ENCODE measurements at regions not wholly inside any gene's neighbourhood (a gene's known extent, or its start where the extent isn't known, plus 50 kb on each side); places are given as distances from the start of the nearest gene placed in this dataset.
"Not testable (repeated sequence)": the region's sequence is repeated elsewhere in the genome, so short reads cannot be mapped to it uniquely, and the experiment has no call there.

- peak; percentile 74 for DNase-seq
These were observed 174.4 kb downstream of the TMEM121 start for GRCh38 chr14:105700622-105701288.

DNA sequence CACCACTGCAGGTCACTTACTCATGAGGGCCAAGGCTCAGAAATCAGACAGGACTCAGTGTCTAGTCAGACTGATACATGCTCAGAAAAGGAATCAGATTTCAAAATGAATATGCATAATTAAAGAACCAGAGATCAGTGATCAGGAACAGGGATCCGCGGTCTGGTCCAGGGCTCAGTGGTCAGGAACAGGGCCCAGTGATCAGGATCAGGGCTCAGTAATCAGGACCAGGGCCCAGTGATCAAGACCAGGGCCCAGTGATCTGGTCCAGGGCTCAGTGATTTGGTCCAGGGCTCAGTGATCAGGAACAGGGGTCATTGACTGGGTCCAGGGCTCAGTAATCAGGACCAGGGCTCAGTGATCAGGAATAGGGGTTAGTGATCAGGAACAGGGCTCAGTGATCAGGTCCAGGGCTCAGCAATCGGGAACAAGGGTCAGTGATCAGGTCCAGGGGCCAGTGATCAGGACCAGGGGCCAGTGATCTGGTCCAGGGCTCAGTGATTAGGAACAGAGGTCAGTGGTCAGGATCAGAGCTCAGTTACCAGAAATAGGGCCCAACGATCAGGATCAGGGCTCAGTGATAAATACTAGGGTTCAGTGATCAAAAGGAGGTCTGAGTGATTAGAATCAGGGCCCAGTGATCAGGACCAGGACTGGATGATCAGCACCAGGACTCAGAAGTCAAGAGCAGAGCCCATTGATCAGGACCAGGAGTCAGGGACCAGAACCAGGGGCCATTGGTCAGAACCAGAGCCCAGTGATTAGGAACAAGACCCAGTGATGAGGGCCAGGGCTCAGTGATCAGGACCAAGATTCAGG, 175.3 kb downstream of the TMEM121 start:
- no peak for DNase-seq

GRCh38 chr14:105702275-105702817, 176.0 kb downstream of the TMEM121 start:
- no peak for DNase-seq

DNA sequence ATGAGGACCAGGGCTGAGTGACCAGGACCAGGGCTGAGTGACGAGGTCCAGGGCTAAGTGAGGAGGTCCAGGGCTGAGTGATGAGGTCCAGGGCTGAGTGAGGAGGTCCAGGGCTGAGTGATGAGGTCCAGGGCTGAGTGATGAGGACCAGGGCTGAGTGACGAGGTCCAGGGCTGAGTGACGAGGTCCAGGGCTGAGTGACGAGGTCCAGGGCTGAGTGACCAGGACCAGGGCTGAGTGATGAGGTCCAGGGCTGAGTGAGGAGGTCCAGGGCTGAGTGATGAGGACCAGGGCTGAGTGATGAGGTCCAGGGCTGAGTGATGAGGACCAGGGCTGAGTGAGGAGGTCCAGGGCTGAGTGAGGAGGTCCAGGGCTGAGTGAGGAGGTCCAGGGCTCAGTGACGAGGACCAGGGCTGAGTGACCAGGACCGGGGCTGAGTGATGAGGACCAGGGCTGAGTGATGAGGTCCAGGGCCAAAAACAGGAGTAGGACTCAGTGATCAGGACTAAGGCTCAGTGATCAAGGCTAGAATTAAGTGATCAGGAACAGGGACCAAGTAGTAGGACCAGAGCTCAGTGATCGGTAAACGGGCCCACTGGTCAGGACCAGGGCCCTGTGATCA, 176.8 kb downstream of the TMEM121 start:
- not testable (repeated sequence) for DNase-seq

- not testable (repeated sequence) for DNase-seq
These were observed 177.7 kb downstream of the TMEM121 start for GRCh38 chr14:105704091-105704490.

- not testable (repeated sequence) for DNase-seq
These were observed 178.1 kb downstream of the TMEM121 start for GRCh38 chr14:105704492-105704891.

GRCh38 chr14:105705512-105705861, 179.1 kb downstream of the TMEM121 start:
- DNase-seq: not testable (repeated sequence)

DNA sequence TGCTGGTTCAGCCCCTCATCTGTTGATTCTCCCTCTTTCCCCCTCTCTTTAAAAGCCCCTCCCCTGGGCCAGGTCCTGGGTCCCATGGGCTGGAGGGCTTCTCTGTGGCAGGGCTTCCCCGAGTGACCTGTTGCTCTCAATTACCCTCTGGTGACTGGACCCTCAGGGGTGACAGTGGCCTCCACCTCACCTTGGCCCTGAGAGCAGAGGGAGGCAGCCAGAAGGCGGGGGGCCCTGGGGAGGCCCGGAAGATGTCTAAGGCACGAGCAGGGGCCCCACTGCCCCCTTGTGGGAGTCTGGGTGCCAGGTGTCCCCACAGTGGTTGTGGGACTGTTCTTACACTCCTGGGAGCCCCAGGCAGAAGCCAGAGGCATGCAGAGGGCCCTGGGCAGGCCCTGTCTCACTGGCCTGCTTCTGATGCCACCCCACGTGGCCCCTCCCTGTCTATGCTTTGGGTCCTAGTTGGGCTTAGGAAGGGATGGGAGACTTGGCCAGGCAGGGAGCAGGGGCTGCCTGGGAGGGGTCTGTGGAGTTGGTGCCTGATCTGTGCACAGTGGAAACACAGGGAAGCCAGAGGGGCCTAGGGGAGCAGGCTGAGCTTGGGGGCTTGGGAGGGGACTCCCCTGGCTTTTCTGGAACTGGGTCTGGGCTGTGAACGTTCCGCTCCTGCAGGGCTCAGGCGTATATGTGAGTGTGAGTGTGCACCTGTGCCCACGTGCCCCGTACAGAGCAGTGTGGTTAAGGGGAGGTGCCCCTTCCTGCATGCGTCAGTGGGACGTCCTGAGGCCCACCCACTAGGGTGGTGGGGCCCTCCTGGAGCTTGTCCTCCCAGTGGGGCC, 179.7 kb downstream of the TMEM121 start:
- DNase-seq: peak; percentile 40

DNA sequence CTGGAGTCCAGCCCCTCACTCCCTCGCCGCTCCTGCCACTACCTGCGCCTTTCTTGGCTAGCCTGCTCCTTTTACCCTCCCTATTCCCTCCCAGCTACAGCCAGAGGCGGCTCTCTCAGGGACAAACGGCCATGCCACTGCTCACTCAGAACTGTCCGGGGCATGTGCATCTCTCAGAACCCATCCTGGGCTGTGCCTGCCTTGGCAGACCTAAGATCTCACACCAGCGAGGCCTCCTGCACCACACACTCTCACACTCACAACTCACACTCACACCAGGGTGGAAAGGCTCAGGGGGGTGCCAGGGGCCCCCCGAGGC, 180.3 kb downstream of the TMEM121 start:
- DNase-seq: not testable (repeated sequence)

DNA sequence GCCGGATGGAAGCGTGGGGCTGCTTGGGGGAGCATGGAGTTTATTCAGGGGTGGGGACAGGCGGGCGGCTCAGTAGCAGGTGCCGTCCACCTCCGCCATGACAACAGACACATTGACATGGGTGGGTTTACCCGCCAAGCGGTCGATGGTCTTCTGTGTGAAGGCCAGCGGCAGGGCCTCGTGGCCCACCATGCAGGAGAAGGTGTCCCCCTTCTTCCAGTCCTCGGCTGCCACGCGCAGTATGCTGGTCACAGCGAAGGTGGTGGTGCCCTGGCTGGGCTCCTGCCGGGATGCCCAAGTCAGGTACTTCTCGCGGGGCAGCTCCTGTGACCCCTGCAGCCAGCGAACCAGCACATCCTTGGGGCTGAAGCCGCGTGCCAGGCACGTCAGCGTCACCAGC, 180.7 kb downstream of the TMEM121 start:
- DNase-seq: not testable (repeated sequence)

DNA sequence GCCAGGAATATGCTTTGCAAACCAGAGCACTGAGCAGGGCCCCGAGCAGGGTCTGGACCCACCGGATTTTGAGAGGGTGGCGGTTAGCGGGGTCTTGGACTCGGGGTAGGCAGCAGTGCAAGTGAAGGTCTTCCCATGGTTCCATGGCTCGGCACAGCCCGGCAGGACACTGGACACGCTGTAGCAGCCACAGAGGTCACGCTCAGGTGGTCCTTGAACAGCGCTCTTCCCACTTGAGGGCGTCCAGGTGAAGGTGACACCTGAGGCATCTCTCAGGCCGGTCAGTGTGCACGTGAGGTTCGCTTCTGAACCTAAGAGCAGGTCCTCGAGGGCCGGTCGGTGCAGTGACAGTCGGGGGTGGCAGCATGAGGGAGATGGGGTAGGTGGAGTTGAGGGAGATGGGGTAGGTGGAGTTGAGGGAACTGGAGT, 181.4 kb downstream of the TMEM121 start:
- DNase-seq: not testable (repeated sequence)

GRCh38 chr14:105708251-105709134, 182.1 kb downstream of the TMEM121 start:
- not testable (repeated sequence) for DNase-seq

DNA sequence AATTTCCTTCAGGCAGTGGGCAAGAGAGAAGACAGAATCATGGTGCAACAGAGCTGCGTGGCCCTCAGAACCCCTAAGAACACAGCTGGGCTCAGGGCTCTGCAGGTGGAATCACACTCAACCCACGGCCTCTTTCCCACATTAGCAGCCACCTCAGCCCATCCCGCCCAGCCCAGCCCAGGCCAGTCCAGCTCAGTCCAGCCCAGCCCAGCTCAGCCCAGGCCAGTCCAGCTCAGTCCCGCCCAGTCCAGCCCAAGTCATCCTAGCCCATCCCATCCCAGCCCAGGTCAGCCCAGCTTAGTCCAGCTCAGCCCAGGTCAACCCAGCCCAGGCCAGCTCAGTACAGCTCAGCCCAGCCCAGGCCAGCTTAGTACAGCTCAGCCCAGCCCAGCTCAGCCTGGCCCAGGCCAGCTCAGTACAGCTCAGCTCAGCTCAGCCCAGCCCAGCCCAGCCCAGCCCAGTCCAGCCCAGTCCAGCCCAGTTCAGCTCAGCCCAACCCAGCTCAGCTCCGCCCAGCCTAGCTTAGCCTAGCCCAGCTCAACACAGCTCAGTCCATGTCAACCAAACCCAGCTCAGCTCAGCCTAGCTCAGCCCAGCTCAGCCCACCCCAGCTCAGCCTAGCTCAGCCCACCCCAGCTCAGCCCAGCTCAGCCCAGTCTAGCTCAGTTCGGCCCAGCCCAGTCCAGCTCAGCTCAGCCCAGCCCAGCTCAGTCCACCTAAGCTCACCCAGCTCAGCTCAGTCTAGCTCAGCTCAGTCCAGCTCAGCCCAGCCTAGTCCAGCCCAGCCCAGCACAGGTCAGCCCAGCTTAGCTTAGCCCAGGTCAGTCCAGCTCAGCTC, 183.1 kb downstream of the TMEM121 start:
- DNase-seq: no peak

- DNase-seq: no peak
These were observed 184.0 kb downstream of the TMEM121 start for GRCh38 chr14:105710119-105711043.

DNA sequence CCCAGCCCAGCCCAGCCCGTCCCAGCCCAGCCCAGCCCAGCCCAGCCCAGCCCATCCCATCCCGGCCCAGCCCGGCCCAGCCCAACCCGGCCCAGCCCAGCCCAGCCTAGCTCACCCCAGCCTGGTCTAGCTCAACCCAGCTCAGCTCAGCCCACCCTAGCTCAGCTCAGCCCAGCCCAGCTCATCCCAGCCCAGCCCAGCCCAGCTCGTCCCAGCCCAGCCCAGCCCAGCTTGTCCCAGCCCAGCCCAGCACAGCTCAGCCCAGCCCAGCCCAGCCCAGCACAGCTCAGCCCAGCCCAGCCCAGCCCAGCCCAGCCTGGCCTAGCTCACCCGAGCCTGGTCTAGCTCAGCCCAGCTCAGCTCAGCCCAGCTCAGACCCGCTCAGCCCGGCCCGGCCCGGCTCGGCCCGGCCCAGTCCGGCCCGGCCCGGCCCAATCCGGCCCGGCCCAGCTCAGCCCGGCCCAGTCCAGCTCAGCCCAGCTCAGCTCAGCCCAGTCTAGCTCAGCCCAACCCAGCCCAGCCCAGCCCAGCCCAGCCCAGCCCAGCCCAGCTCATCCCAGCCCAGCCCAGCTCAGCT, 184.7 kb downstream of the TMEM121 start:
- no peak for DNase-seq

GRCh38 chr14:105711841-105712460, 185.6 kb downstream of the TMEM121 start:
- DNase-seq: no peak

DNA sequence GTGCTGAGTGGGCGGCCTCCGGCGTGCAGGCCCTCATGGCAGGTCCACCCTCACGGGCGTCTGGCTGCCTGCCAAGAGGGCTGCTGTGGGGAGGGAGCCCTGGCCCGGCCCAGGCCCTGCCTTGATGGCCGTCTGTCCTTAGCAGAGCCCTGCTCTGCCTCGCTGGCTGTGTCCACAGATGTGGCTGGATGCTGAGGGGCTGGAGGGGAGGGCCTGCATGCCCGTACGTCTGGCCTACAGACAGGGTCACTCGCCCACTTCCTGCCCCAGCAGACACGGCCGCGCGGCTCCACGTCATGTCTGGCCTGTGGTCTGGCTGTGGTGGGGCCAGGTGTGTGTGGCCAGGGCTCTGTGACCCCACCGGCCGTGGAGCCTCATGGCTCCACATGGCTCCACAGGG, 186.3 kb downstream of the TMEM121 start:
- not testable (repeated sequence) for DNase-seq

DNA sequence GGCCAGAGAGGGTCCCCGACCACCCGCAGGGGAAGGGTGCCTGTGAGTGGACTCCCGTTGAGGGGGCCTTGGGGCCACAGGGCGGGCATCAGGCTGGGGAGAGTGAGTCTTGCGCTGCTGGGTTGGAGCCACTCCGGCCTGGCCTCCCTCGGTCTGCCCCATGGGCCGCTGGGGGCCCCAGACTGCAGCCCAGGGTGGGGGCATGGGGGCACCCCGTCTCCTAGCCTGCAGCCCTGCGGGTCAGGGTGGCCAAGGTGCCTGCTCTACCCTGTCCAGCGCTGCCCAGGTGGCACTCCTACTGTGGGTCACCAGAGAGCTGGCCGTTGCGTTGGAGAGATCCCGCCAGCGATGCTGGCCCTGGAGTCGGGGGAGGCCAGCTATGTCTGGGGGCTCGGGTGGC, 186.8 kb downstream of the TMEM121 start:
- DNase-seq: not testable (repeated sequence)

DNA sequence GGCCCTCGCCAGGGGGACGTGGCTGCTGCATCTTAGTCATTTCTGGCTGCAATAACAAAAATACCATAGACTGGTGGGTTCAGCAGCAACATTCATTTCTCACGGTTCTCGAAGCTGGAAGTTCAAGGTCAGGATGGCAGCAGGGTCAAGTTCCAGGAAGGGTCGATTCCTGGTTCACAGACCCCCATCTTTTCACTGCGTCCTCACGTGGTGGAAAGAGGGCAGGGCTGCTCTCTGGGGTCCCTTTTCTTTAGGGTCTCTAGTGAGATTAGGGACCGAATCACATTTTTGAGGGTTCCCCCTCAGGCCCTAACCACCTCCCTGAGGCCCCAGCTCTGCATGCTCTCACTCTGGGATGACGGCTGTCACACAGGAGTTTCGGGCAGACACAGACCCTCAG, 187.5 kb downstream of the TMEM121 start:
- not testable (repeated sequence) for DNase-seq
